AG09319 (cell line): ENCODE measurements at regions not wholly inside any gene's neighbourhood (a gene's known extent, or its start where the extent isn't known, plus 50 kb on each side); places are given as distances from the start of the nearest gene placed in this dataset.

ENCODE experiments used
- DNase-seq: peaks from one replicate; pipeline ENCODE4 v3.0.0-alpha.2; 2010; ENCODE audit warnings: low read depth; ENCODE audit errors: extremely low read depth
- CTCF ChIP-seq: IDR thresholded peaks from 2 replicates; pipeline ENCODE4 v1.5.1; 2011; ENCODE audit warnings: low read depth, mild to moderate bottlenecking, inconsistent platforms, low read length, moderate library complexity

- no peak for DNase-seq
These were observed 79.7 kb downstream of the VMA21 start for GRCh38 chrX:151476604-151477303.

GRCh38 chrX:151478058-151478457 is 81.1 kb downstream of the VMA21 start:
- DNase-seq: no peak
- TF ChIP-seq CTCF: no peak

More at GRCh38 chrX:151476604-151477303, 79.7 kb downstream of the VMA21 start:
- TF ChIP-seq CTCF: no peak

GRCh38 chrX:151488677-151489076 is 74.8 kb upstream of the PASD1 start:
- TF ChIP-seq CTCF: no peak
- DNase-seq: no peak

- no peak for DNase-seq
- TF ChIP-seq CTCF: peak; percentile 40
These were observed 57.7 kb upstream of the PASD1 start for GRCh38 chrX:151505796-151506195.

GRCh38 chrX:151510203-151510602 is 53.3 kb upstream of the PASD1 start:
- DNase-seq: no peak
- no peak for TF ChIP-seq CTCF

GRCh38 chrX:151513472-151513871 is 50.0 kb upstream of the PASD1 start:
- TF ChIP-seq CTCF: no peak
- no peak for DNase-seq
